Stimulated activated CD4-positive, alpha-beta T cell treated with anti-CD3 and anti-CD28 coated beads, Interleukin-2, amount 100 ng/mL, for 48 hours (primary cell): ENCODE measurements at regions not wholly inside any gene's neighbourhood (a gene's known extent, or its start where the extent isn't known, plus 50 kb on each side); places are given as distances from the start of the nearest gene placed in this dataset.
"Not testable (repeated sequence)": the region's sequence is repeated elsewhere in the genome, so short reads cannot be mapped to it uniquely, and the experiment has no call there.

ENCODE experiments used
- DNase-seq, 2 donors: peaks; one replicate each; pipeline ENCODE4 v3.0.0-alpha.2; 2020

DNA sequence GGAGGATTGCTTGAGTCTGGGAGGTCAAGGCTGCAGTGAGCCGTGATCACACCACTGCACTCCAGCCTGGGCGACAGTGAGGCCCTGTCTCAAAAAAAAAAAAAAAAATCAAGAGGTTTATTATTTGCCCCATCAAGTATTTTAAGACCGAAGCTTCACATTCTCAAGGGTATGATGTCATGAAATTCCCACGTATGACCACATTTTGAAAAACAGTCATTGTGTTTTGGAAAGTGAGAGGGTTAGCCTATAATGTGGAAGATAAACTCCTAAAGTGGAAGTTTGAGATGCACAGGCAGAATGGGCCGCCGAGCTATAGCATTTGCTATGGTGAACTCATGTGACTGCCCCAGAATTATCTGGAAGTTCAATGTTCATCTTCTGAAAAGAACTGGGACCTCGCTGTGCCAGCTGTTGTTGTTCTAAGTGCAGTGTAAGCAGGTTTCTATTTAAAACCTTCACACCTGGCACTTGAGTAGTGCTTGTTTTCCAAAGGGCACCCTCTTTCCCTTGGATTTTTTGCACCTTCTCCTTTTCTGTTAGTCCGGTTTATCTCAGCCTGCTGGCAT is 96.9 kb upstream of the SLC25A33 start:
- DNase-seq: no peak

GRCh38 chr1:9442986-9443385 is 96.3 kb upstream of the SLC25A33 start:
- no peak for DNase-seq

DNA sequence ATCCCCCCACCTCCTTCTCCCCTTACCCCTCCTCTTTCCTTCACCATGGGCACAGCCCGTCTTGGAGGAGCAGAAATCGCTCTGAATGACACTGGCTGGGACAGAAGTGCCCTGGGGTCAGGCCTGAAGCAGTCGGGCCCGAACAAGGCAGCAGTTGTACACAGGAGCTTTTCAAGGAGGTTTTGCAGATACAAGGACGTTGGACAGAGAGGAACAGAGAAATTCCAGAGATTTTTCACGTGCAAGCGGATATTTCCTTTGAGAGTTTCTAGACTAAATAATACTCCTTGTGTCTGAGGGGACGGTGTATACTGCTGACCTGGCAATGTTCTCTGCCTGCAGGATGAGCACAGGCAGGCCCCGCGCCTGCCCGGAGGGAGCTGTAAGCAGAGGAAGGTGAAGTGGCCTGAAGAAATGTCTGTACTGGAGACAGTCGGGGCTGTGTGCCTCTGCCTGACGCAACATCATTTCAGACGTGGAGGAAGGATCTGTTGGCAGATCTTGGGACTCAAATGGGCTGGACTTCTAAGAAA is 95.3 kb upstream of the SLC25A33 start:
- no peak for DNase-seq

DNA sequence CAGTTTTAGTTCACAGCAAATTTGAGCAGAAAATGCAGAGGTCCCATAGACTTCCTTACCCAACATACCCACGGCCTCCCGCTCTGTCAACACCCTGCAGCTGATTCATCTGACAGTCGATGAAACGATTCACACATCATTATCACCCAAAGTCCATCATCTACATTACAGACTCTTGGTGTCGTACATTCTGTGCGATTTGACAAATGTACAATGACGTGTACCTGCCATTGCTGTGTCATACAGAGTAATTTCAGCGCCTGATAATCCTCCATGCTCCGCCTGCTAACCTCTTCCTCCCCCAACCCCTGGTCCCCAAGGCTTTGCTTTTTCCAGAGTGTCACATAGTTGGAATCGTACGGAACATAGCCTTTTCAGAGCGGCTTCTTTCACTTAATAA is 94.7 kb upstream of the SLC25A33 start:
- DNase-seq: no peak

DNA sequence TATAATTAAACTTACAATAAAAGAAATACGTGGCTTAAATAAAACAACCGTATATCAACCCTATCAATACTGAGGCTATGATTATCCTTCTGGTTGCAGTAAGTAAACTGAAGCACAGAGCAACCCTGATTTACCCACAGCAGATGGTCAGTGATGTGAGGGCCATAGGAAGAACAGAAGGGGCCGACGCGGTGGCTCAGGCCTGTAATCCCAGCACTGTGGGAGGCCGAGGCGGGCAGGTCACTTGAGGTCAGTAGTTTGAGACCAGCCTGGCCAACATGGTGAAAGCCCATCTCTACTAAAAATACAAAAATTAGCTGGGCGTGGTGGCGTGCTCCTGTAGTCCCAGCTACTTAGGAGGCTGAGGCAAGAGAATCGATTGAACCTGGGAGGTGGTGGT is 94.2 kb upstream of the SLC25A33 start:
- not testable (repeated sequence) for DNase-seq

DNA sequence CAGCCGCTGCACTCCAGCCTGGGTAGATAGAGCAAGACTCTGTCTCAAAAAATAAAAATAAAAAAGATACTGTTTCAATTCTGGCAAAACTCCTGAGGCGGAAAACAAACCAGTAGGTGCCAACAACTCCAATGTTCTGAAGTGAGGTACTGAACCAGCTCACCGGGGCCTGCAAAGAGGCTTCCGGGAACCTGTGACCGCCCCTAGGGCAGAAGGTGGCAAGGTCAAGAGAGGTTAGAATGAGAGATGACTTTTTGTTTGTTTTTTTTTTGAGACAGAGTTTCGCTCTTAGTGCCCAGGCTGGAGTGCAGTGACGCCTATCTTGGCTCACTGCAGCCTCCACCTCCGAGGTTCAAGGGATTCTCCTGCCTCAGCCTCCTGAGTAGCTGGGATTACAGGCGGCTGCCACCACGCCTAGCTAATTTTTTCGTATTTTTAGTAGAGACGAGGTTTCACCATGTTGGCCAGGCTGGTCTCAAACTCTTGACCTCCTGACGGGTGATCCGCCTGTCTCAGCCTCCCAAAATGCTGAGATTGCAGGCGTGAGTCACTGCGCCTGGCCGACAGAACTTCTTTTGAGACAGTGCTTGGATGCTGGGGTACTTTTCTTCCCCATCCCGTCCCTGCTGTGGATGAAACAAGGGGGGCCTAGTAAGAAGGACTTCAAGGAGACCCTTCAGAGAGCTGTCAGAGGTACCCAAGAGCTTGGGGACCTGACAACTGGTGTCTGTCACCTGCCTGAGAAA is 91.9 kb upstream of the SLC25A33 start:
- DNase-seq: no peak

DNA sequence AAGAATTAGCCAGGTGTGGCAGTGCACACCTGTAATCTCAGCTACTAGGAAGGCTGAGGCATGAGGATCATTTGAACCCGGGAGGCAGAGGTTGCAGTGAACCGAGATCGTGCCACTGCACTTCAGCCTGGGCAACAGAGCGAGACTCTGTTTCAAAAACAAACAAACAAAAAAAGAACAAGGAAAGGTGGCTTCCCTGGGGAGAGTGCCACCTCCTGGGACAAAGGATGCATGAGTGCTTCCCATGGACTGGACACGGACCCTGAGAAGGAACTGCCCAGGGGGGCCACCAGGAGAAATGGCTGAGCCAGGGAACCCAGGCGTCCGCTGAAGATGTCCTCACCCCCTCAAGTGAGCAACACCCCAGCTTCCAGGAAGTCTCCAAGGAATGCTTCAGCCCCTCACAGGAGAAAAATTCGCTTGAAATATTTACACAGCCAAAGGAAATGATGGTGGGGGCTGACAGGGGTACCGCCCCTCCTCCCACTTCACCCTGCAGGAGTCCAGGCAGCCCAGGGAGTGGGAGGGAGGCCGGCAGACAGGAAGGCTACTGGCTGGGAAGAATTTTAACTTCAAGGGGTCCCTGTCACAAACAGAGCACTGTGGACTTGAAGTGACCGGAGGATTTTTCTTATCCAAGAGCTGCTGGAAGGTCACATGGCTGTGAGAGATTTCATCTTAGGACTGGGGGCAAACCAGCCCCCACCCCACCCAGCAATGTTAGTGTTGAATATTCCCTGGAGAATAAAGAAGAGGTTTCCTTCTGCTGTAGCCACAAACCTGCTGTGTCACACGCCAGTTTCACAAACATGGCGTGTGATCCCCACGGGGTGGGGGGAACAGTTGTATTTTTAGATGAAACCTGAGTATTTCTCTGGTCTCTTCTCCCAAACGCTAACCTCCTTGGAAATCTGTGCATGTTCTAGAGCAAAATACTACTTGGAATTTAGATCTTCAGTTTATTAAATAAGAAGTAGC is 90.8 kb upstream of the SLC25A33 start:
- DNase-seq: no peak

- no peak for DNase-seq
Measured at GRCh38 chr1:9449110-9449627, 90.1 kb upstream of the SLC25A33 start.

DNA sequence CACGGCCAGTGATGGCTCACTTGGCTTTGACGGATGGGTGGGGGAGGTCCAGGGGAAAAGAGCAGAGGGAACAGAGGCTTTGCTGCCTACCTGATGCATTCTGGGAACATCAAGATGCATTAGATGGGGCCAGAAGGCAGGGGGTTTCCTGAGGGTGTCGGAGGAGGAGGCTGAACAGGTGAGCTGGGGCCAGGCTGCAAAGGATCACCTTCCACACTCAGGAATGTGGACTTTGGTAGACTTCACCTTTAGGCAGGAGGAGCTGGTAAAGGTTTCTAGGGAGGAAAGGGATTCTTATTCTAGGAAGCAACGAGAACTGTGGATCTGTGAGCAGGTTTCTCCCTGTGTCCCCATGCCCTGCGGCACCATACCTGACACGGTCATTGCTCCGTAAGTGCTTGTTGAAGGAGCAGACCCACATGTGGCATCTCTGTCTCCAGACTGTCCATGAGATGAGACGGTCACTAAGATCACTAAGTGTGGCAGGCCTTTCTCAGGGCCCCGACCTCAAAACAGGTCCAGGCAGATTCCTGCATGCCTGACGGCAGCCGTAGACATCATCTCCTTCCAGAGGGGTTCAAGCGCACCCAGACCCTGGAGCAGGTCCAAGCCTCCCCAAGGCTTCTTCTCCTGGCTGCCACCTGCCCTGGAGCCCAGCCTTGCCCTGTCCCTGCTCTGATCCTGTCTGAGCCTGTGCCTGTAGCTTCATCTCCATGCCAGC is 89.1 kb upstream of the SLC25A33 start:
- no peak for DNase-seq

GRCh38 chr1:9451081-9451480 is 88.2 kb upstream of the SLC25A33 start:
- no peak for DNase-seq

- DNase-seq: no peak
Measured at GRCh38 chr1:9452516-9453140, 86.6 kb upstream of the SLC25A33 start.

GRCh38 chr1:9453375-9453774 is 85.9 kb upstream of the SLC25A33 start:
- no peak for DNase-seq

- DNase-seq: no peak
Measured at GRCh38 chr1:9453779-9454418, 85.4 kb upstream of the SLC25A33 start.

DNA sequence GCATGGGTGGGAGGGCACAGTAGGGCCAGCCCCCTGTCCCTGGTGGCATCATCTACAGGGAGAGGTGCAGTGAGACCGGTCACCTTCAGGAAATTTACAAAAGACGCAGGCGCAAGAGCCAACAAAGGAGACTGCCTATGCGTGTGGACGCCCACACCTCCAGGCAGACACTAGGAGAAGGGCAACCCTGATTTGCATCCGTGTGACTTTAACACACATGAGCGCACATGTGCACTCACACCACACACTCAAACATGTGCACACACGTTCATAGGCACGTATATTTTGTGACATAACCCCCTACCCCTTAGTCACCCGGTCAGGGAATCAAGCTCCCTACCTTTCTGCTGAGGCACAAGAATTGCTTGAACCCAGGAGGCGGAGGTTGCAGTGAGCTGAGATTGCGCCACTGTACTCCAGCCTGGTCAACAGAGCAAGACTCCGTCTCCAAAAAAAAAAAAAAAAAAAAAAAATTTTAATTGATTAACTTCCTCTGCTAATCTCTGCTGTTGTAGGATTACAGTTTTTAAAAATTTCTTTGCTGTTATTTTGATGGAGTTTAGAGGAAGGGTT is 84.7 kb upstream of the SLC25A33 start:
- no peak for DNase-seq

GRCh38 chr1:9455487-9456234 is 83.6 kb upstream of the SLC25A33 start:
- DNase-seq: peak; percentile 58 to 64

DNA sequence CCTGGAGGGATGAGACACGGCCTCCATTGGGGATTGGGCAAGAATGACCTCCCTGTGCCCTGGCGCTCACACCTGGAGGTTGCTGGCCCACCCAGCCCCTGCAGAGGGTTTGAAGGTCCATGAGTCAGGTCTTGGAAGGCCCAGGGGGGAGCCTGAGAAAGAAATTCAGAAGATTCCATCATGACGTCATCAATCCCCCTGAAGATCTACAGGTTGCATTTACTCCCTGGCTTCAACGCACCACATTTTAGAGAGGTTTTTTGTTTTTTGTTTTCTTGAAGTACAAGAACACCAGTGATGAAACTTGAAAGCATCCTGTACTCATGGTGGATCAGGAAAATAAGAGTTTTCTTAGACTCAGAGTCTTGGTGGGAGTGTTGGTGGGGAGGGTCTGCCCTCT is 82.4 kb upstream of the SLC25A33 start:
- no peak for DNase-seq

- no peak for DNase-seq
Measured at GRCh38 chr1:9459816-9460407, 79.4 kb upstream of the SLC25A33 start.

DNA sequence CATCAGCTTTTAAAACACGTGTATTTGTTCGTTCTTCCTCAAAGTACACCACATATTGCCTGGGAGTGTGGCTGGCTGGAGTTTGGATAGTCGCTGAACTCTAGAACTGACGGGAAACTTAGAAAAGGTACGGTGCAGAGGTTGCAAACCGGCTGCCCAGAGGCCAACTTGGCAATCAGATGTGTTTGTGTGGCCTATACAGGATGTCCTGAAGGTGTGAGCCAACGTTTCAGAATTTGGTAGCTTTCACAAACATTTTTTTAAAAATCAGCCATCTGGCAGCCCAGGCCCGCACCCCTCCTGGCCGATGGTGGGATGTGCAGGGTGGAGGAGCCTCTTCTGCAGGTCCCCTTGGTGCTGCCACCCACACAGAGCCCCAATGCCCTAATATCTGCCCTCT is 73.6 kb upstream of the SLC25A33 start:
- DNase-seq: no peak

GRCh38 chr1:9466780-9467758 is 72.2 kb upstream of the SLC25A33 start:
- DNase-seq: no peak
